Caco-2 (cell line): ENCODE measurements at regions not wholly inside any gene's neighbourhood (a gene's known extent, or its start where the extent isn't known, plus 50 kb on each side); places are given as distances from the start of the nearest gene placed in this dataset.

Experiments used
- BruUV-seq: library from RNA; stranded (reverse); fragments of 400-500 nt; replicated peaks from 2 replicates; lab custom pipeline; 2021; lab: Mats Ljungman, UMichigan
- CTCF ChIA-PET: fragments of 300-600 bp; sonication (Branson Sonifier 250); formaldehyde crosslinking; loops from one replicate; lab custom pipeline; 2022; ENCODE audit warnings: antibody characterized with exemption; lab: Charles Lee
- POLR2A ChIA-PET: fragments of 300-600 bp; sonication (Branson Sonifier 250); formaldehyde crosslinking; loops from one replicate; lab custom pipeline; 2022; ENCODE audit warnings: antibody characterized with exemption; lab: Charles Lee
- DNase-seq, 2 experiments: peaks; one replicate each; pipeline versions ENCODE4 v3.0.0 to v3.0.0-alpha.2; 2020 to 2022
- H3K27me3 ChIP-seq: replicated peaks from 2 replicates; pipeline ENCODE4 v1.6.0; 2011; ENCODE audit warnings: low read length; ENCODE audit not compliant: control insufficient read depth, insufficient read depth
- H3K36me3 ChIP-seq: 2 replicates; pipeline ENCODE4 v1.5.1; 2011; ENCODE audit warnings: low read length; ENCODE audit not compliant: control insufficient read depth, insufficient read depth
- H3K4me1 ChIP-seq: fragments of 250-450 bp; sonication (Bioruptor Pico); 2 replicates; pipeline ENCODE4 v1.5.1; 2020; ENCODE audit warnings: mild to moderate bottlenecking
- H3K4me3 ChIP-seq: 2 replicates; pipeline ENCODE4 v1.5.1; 2011; ENCODE audit warnings: low read depth, mild to moderate bottlenecking, control low read depth, low read length
- H3K9me3 ChIP-seq: fragments of 250-450 bp; sonication (Bioruptor Pico); 2 replicates; pipeline ENCODE4 v1.5.1; 2020; ENCODE audit warnings: mild to moderate bottlenecking, moderate library complexity
- H3K27ac Mint-ChIP-seq: one replicate; pipeline ENCODE4 v1.8.0; 2022; ENCODE audit warnings: mixed read lengths; ENCODE audit not compliant: unreplicated experiment
- H3K27me3 Mint-ChIP-seq: one replicate; pipeline ENCODE4 v1.8.0; 2022; ENCODE audit warnings: mixed read lengths; ENCODE audit not compliant: insufficient read depth, unreplicated experiment
- H3K36me3 Mint-ChIP-seq: one replicate; pipeline ENCODE4 v1.8.0; 2022; ENCODE audit warnings: mild to moderate bottlenecking, mixed read lengths; ENCODE audit not compliant: insufficient read depth, unreplicated experiment
- H3K4me1 Mint-ChIP-seq: one replicate; pipeline ENCODE4 v1.8.0; 2022; ENCODE audit warnings: low read depth, mixed read lengths; ENCODE audit not compliant: unreplicated experiment
- H3K4me3 Mint-ChIP-seq: one replicate; pipeline ENCODE4 v1.8.0; 2022; ENCODE audit warnings: mild to moderate bottlenecking, moderate library complexity, mixed read lengths; ENCODE audit not compliant: unreplicated experiment
- H3K9me3 Mint-ChIP-seq: one replicate; pipeline ENCODE4 v1.8.0; 2022; ENCODE audit warnings: mixed read lengths; ENCODE audit not compliant: unreplicated experiment
- CTCF ChIP-seq, 2 experiments: fragments of 200-600 bp in 1 of 2; IDR thresholded peaks; 1 replicate in 1 of 2; 2 replicates in 1 of 2; pipeline versions ENCODE4 v1.5.1 to v1.8.0; 2011 to 2022; ENCODE audit warnings: antibody characterized with exemption in 1 of 2, control low read depth in 1 of 2, inconsistent platforms in 1 of 2, low read depth in 1 of 2, low read length in 1 of 2, mild to moderate bottlenecking in 1 of 2, moderate library complexity in 1 of 2; ENCODE audit not compliant: insufficient read depth in 1 of 2, severe bottlenecking in 1 of 2, unreplicated experiment in 1 of 2
- intact Hi-C: fragments of 100-400 bp; cut with micrococcal nuclease; formaldehyde crosslinking; loops from one replicate; pipeline ENCODE4 v1.10.0; 2022; ENCODE audit not compliant: unreplicated experiment

GRCh38 chr4:114077610-114078009, 98.2 kb upstream of the ARSJ start:
- TF ChIP-seq CTCF (IDR thresholded peaks at IDR 0.05; ENCODE audit: insufficient read depth in 1 of 2, low read depth in 1 of 2, low read length in 1 of 2, severe bottlenecking in 1 of 2, unreplicated experiment in 1 of 2), result no peak
- H3K4me3 Mint-ChIP-seq, result no peak overlapping the region
- ChIA-PET CTCF (no interaction called here), POLR2A (no interaction called here)
- no peaks in the 10 kb centered on the region for H3K9me3 Mint-ChIP-seq
- no peaks in the 10 kb centered on the region for H3K9me3 ChIP-seq
- H3K27me3 ChIP-seq, result no peaks in the 10 kb centered on the region
- H3K4me1 ChIP-seq, result no peaks in the 10 kb centered on the region
- no peak overlapping the region for H3K4me3 ChIP-seq
- intact Hi-C loops, result no loop called here
- no peaks in the 10 kb centered on the region for H3K27me3 Mint-ChIP-seq
- no peaks in the 10 kb centered on the region for H3K36me3 Mint-ChIP-seq
- no peaks in the 10 kb centered on the region for H3K36me3 ChIP-seq
- no peaks in the 10 kb centered on the region for H3K4me1 Mint-ChIP-seq
- H3K27ac Mint-ChIP-seq, result no peak overlapping the region
- no peak for DNase-seq
- BruUV-seq, result no TSS peak

GRCh38 chr4:114078636-114079035, 99.2 kb upstream of the ARSJ start:
- DNase-seq, result no peak
- Mint-ChIP-seq H3K4me1 (no peaks in the 10 kb centered on the region), H3K36me3 (no peaks in the 10 kb centered on the region), H3K4me3 (no peak overlapping the region), H3K9me3 (no peaks in the 10 kb centered on the region), H3K27ac (no peak overlapping the region), H3K27me3 (no peaks in the 10 kb centered on the region)
- Histone ChIP-seq H3K9me3 (no peaks in the 10 kb centered on the region), H3K4me1 (no peaks in the 10 kb centered on the region), H3K36me3 (no peaks in the 10 kb centered on the region), H3K4me3 (no peak overlapping the region), H3K27me3 (no peaks in the 10 kb centered on the region)
- BruUV-seq, result no TSS peak
- intact Hi-C loops, result no loop called here
- CTCF ChIA-PET, result no interaction called here
- POLR2A ChIA-PET, result no interaction called here
- no peak for TF ChIP-seq CTCF (IDR thresholded peaks at IDR 0.05; ENCODE audit: insufficient read depth in 1 of 2, low read depth in 1 of 2, low read length in 1 of 2, severe bottlenecking in 1 of 2, unreplicated experiment in 1 of 2)

- H3K27me3 Mint-ChIP-seq, result no peaks in the 10 kb centered on the region
- intact Hi-C loops, result no loop called here
- H3K36me3 Mint-ChIP-seq, result no peaks in the 10 kb centered on the region
- no peaks in the 10 kb centered on the region for H3K9me3 Mint-ChIP-seq
- H3K36me3 ChIP-seq, result no peaks in the 10 kb centered on the region
- no peak overlapping the region for H3K27ac Mint-ChIP-seq
- H3K4me1 ChIP-seq, result no peaks in the 10 kb centered on the region
- TF ChIP-seq CTCF (IDR thresholded peaks at IDR 0.05; ENCODE audit: insufficient read depth in 1 of 2, low read depth in 1 of 2, low read length in 1 of 2, severe bottlenecking in 1 of 2, unreplicated experiment in 1 of 2), result no peak
- no TSS peak for BruUV-seq
- DNase-seq, result no peak
- no peaks in the 10 kb centered on the region for H3K9me3 ChIP-seq
- POLR2A ChIA-PET, result no interaction called here
- no peak overlapping the region for H3K4me3 ChIP-seq
- H3K4me3 Mint-ChIP-seq, result no peak overlapping the region
- CTCF ChIA-PET, result no interaction called here
- H3K4me1 Mint-ChIP-seq, result no peaks in the 10 kb centered on the region
- no peaks in the 10 kb centered on the region for H3K27me3 ChIP-seq
These were observed 102.3 kb upstream of the ARSJ start for GRCh38 chr4:114081783-114082182.
